ENCODE measurements at regions not wholly inside any gene's neighbourhood (a gene's known extent, or its start where the extent isn't known, plus 50 kb on each side); places are given as distances from the start of the nearest gene placed in this dataset.

DNA sequence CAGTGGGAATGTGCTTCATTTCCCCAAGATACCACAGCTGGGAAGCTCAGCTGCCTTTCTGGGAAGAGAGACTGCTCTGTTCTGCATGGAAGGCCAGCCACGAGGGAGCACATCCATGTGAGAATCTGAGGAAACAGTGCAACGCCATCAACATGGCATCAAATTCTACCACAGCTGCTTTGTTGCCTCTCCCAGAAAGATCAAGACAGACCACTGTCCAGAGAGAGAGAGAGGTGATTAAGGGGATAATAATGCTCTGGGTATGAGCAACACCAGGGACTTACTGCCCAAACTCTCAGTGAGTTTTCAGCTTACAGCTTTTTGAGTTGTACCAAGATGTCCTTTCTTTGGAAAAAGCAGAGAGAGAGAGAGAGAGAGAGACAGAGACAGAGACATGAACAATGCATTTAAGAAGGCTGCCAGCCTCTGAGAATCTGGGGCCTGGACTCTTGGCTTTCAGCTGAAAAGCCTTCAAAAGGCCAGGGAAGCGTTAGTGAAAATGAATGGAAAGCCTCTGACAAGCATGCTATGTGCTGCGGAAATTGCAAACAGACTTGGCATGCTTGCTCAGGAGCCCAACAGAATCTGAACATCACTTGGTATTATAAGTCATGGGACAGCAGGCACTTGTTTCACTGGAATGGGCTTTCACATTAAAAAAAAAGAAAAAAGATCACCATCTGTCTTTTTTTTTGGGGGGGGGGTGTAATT, 223.1 kb downstream of the MAP2K6 start:
- no peak for TF ChIP-seq POLR2A (IDR thresholded peaks at IDR 0.05)
- TF ChIP-seq, protein P1, sequence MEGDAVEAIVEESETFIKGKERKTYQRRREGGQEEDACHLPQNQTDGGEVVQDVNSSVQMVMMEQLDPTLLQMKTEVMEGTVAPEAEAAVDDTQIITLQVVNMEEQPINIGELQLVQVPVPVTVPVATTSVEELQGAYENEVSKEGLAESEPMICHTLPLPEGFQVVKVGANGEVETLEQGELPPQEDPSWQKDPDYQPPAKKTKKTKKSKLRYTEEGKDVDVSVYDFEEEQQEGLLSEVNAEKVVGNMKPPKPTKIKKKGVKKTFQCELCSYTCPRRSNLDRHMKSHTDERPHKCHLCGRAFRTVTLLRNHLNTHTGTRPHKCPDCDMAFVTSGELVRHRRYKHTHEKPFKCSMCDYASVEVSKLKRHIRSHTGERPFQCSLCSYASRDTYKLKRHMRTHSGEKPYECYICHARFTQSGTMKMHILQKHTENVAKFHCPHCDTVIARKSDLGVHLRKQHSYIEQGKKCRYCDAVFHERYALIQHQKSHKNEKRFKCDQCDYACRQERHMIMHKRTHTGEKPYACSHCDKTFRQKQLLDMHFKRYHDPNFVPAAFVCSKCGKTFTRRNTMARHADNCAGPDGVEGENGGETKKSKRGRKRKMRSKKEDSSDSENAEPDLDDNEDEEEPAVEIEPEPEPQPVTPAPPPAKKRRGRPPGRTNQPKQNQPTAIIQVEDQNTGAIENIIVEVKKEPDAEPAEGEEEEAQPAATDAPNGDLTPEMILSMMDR (IDR thresholded peaks at IDR 0.05) = no peak

All from ovary (tissue), 3 donors.